H1 (cell line): ENCODE measurements at regions not wholly inside any gene's neighbourhood (a gene's known extent, or its start where the extent isn't known, plus 50 kb on each side); places are given as distances from the start of the nearest gene placed in this dataset.

Experiments
- E2F6 ChIP-seq: IDR thresholded peaks from 2 replicates; pipeline ENCODE4 v1.6.1; 2012; ENCODE audit warnings: inconsistent platforms
- KDM1A ChIP-seq: fragments of 200-600, 300-600 bp; sonication (generic); IDR thresholded peaks from 2 replicates; pipeline ENCODE4 v1.7.1; 2016; ENCODE audit warnings: mild to moderate bottlenecking, low read length, borderline replicate concordance
- KDM5A ChIP-seq: fragments of 200-600 bp; IDR thresholded peaks from 2 replicates; pipeline ENCODE4 v1.7.1; 2012; ENCODE audit warnings: mild to moderate bottlenecking, low read length, inconsistent platforms, mixed read lengths
- RFX5 ChIP-seq: IDR thresholded peaks from 2 replicates; pipeline ENCODE4 v1.6.1; 2011; ENCODE audit warnings: low read depth, low read length, improper control_type of control experiment, borderline replicate concordance
- RXRA ChIP-seq: IDR thresholded peaks from 2 replicates; pipeline ENCODE4 v1.6.1; 2011; ENCODE audit warnings: low read depth, mild to moderate bottlenecking, low read length, moderate library complexity; ENCODE audit not compliant: insufficient read depth
- TF ChIP-seq, protein P1 (sequence below): fragments of 300-600 bp; sonication (generic); IDR thresholded peaks from 2 replicates; pipeline ENCODE4 v1.7.1; 2012; ENCODE audit warnings: low read length, moderate library complexity, mild to moderate bottlenecking, inconsistent platforms; ENCODE audit not compliant: insufficient replicate concordance

DNA sequence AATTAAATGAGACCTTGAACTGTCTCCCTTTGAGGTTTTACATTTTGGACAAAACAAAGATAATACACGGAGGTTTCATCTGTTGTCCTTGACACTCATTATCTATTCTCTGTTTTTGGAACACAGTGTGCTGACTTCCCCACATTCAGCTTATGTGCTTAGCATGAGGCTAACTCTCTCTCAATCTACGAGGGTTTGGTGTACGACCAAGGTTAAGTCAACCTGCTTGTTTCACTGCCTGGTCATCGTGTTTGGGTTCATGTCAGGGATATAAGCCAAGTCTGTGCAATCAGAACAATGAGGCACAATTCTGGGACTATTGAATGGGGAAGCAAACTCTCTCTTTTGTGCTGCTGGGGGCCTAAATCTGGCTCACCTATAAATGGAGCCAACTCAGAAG is 328.5 kb upstream of the USP25 start (continued):
- TF ChIP-seq, protein P1, sequence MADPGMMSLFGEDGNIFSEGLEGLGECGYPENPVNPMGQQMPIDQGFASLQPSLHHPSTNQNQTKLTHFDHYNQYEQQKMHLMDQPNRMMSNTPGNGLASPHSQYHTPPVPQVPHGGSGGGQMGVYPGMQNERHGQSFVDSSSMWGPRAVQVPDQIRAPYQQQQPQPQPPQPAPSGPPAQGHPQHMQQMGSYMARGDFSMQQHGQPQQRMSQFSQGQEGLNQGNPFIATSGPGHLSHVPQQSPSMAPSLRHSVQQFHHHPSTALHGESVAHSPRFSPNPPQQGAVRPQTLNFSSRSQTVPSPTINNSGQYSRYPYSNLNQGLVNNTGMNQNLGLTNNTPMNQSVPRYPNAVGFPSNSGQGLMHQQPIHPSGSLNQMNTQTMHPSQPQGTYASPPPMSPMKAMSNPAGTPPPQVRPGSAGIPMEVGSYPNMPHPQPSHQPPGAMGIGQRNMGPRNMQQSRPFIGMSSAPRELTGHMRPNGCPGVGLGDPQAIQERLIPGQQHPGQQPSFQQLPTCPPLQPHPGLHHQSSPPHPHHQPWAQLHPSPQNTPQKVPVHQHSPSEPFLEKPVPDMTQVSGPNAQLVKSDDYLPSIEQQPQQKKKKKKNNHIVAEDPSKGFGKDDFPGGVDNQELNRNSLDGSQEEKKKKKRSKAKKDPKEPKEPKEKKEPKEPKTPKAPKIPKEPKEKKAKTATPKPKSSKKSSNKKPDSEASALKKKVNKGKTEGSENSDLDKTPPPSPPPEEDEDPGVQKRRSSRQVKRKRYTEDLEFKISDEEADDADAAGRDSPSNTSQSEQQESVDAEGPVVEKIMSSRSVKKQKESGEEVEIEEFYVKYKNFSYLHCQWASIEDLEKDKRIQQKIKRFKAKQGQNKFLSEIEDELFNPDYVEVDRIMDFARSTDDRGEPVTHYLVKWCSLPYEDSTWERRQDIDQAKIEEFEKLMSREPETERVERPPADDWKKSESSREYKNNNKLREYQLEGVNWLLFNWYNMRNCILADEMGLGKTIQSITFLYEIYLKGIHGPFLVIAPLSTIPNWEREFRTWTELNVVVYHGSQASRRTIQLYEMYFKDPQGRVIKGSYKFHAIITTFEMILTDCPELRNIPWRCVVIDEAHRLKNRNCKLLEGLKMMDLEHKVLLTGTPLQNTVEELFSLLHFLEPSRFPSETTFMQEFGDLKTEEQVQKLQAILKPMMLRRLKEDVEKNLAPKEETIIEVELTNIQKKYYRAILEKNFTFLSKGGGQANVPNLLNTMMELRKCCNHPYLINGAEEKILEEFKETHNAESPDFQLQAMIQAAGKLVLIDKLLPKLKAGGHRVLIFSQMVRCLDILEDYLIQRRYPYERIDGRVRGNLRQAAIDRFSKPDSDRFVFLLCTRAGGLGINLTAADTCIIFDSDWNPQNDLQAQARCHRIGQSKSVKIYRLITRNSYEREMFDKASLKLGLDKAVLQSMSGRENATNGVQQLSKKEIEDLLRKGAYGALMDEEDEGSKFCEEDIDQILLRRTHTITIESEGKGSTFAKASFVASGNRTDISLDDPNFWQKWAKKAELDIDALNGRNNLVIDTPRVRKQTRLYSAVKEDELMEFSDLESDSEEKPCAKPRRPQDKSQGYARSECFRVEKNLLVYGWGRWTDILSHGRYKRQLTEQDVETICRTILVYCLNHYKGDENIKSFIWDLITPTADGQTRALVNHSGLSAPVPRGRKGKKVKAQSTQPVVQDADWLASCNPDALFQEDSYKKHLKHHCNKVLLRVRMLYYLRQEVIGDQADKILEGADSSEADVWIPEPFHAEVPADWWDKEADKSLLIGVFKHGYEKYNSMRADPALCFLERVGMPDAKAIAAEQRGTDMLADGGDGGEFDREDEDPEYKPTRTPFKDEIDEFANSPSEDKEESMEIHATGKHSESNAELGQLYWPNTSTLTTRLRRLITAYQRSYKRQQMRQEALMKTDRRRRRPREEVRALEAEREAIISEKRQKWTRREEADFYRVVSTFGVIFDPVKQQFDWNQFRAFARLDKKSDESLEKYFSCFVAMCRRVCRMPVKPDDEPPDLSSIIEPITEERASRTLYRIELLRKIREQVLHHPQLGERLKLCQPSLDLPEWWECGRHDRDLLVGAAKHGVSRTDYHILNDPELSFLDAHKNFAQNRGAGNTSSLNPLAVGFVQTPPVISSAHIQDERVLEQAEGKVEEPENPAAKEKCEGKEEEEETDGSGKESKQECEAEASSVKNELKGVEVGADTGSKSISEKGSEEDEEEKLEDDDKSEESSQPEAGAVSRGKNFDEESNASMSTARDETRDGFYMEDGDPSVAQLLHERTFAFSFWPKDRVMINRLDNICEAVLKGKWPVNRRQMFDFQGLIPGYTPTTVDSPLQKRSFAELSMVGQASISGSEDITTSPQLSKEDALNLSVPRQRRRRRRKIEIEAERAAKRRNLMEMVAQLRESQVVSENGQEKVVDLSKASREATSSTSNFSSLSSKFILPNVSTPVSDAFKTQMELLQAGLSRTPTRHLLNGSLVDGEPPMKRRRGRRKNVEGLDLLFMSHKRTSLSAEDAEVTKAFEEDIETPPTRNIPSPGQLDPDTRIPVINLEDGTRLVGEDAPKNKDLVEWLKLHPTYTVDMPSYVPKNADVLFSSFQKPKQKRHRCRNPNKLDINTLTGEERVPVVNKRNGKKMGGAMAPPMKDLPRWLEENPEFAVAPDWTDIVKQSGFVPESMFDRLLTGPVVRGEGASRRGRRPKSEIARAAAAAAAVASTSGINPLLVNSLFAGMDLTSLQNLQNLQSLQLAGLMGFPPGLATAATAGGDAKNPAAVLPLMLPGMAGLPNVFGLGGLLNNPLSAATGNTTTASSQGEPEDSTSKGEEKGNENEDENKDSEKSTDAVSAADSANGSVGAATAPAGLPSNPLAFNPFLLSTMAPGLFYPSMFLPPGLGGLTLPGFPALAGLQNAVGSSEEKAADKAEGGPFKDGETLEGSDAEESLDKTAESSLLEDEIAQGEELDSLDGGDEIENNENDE, result no peak
- no peak for TF ChIP-seq RFX5
- TF ChIP-seq KDM5A, result no peak
- TF ChIP-seq RXRA, result no peak
- TF ChIP-seq KDM1A, result no peak
- no peak for TF ChIP-seq E2F6
